A549 (cell line): ENCODE measurements at regions not wholly inside any gene's neighbourhood (a gene's known extent, or its start where the extent isn't known, plus 50 kb on each side); places are given as distances from the start of the nearest gene placed in this dataset.

Experiments
- ATAC-seq, 2 experiments: fragments of 200-7000 bp in 1 of 2; fragments of >200 bp in 1 of 2; cut with Nextera tagmentation in 1 of 2; cut with Tn5 transposase in 1 of 2; 3 replicates each; pipeline versions ENCODE4 v1.8.0 to v1.9.1; 2018 to 2020; ENCODE audit warnings: mild to moderate bottlenecking in 1 of 2, moderate library complexity in 1 of 2
- CTCF ChIA-PET: fragments of 300-600 bp; sonication (Branson Sonifier 250); formaldehyde crosslinking; extraction: SDS; loops from one replicate; lab custom pipeline; 2021; ENCODE audit warnings: antibody characterized with exemption, inconsistent platforms; lab: Yijun Ruan, JAX
- POLR2A ChIA-PET: fragments of 350-600 bp; formaldehyde crosslinking; extraction: SDS; loops from one replicate; lab custom pipeline; 2021; ENCODE audit warnings: antibody characterized with exemption, inconsistent platforms; lab: Yijun Ruan, JAX
- DNase-seq, 2 experiments: peaks; one replicate each; pipeline versions ENCODE4 v3.0.0 to v3.0.0-alpha.2; 2011 to 2016; ENCODE audit warnings: low read depth in 1 of 2, low spot score in 1 of 2
- FAIRE-seq: peaks from 2 replicates; lab custom pipeline; 2011; peaks lifted over from hg19 to GRCh38; lab: Jason Lieb, UNC
- H3K27ac ChIP-seq, 2 experiments: fragments of >200 bp; sonication (Bioruptor Twin); formaldehyde crosslinking; 3 replicates each; pipeline ENCODE4 v1.5.1; 2016 to 2017
- H3K4me1 ChIP-seq: fragments of >200 bp; sonication (Bioruptor Twin); formaldehyde crosslinking; 3 replicates; pipeline ENCODE4 v1.6.1; 2016
- H3K4me2 ChIP-seq: fragments of >200 bp; sonication (Bioruptor Twin); formaldehyde crosslinking; 3 replicates; pipeline ENCODE4 v1.6.1; 2016
- H3K4me3 ChIP-seq: fragments of >200 bp; sonication (Bioruptor Twin); formaldehyde crosslinking; 3 replicates; pipeline ENCODE4 v1.5.1; 2016
- H3K9me3 ChIP-seq: fragments of >200 bp; sonication (Bioruptor Twin); formaldehyde crosslinking; 3 replicates; pipeline ENCODE4 v1.6.1; 2016
- ATOH8 ChIP-seq: fragments of 250-450 bp; sonication (Bioruptor Pico); IDR thresholded peaks from 2 replicates; pipeline ENCODE4 v1.5.0; 2020; ENCODE audit warnings: low read depth, mild to moderate bottlenecking, moderate library complexity
- BCL3 ChIP-seq: fragments of >200 bp; sonication (Bioruptor Twin); formaldehyde crosslinking; IDR thresholded peaks from 3 replicates; pipeline ENCODE4 v1.6.1; 2016
- BHLHE40 ChIP-seq: IDR thresholded peaks from 2 replicates; pipeline ENCODE4 v1.6.1; 2012; ENCODE audit warnings: low read depth, low read length, inconsistent platforms
- E2F6 ChIP-seq: IDR thresholded peaks from 2 replicates; pipeline ENCODE4 v1.6.1; 2012; ENCODE audit warnings: low read depth, borderline replicate concordance
- EHF ChIP-seq: fragments of 250-450 bp; sonication (Bioruptor Pico); IDR thresholded peaks from 2 replicates; pipeline ENCODE4 v1.5.0; 2020; ENCODE audit warnings: mild to moderate bottlenecking
- ELK1 ChIP-seq: fragments of 150-350 bp; IDR thresholded peaks from 2 replicates; pipeline ENCODE4 v1.6.1; 2014; ENCODE audit warnings: low read depth, mild to moderate bottlenecking, low read length
- ESRRA ChIP-seq: fragments of 150-350 bp; IDR thresholded peaks from 2 replicates; pipeline ENCODE4 v1.6.1; 2014; ENCODE audit warnings: mild to moderate bottlenecking, low read length, borderline replicate concordance
- FOXS1 ChIP-seq: fragments of 250-450 bp; sonication (Bioruptor Pico); IDR thresholded peaks from 2 replicates; pipeline ENCODE4 v1.5.0; 2020; ENCODE audit warnings: mild to moderate bottlenecking, moderate library complexity
- HEYL ChIP-seq: fragments of 250-450 bp; sonication (Bioruptor Pico); IDR thresholded peaks from 2 replicates; pipeline ENCODE4 v1.8.0; 2021; ENCODE audit warnings: mild to moderate bottlenecking, moderate library complexity
- HMGXB4 ChIP-seq: fragments of 250-450 bp; sonication (Bioruptor Pico); IDR thresholded peaks from 2 replicates; pipeline ENCODE4 v1.5.0; 2021; ENCODE audit warnings: mild to moderate bottlenecking, moderate library complexity, borderline replicate concordance
- HOXB13 ChIP-seq: fragments of 250-450 bp; sonication (Bioruptor Pico); IDR thresholded peaks from 2 replicates; pipeline ENCODE4 v1.5.0; 2020; ENCODE audit warnings: low read depth, mild to moderate bottlenecking, moderate library complexity
- HOXB5 ChIP-seq: fragments of 250-450 bp; sonication (Bioruptor Pico); IDR thresholded peaks from 2 replicates; pipeline ENCODE4 v1.5.0; 2020; ENCODE audit warnings: mild to moderate bottlenecking, moderate library complexity
- KDM1A ChIP-seq: fragments of 200-600 bp; sonication (generic); IDR thresholded peaks from 2 replicates; pipeline ENCODE4 v1.6.1; 2016; ENCODE audit warnings: low read depth, mild to moderate bottlenecking
- MAFK ChIP-seq: fragments of 450-650 bp; IDR thresholded peaks from 2 replicates; pipeline ENCODE4 v1.6.1; 2014; ENCODE audit not compliant: partially characterized antibody
- NFE2L2 ChIP-seq: fragments of 150-350 bp; conservative IDR thresholded peaks from 2 replicates; pipeline ENCODE4 v1.6.1; 2014; ENCODE audit warnings: low read length
- NPAS2 ChIP-seq: fragments of 250-450 bp; sonication (Bioruptor Pico); IDR thresholded peaks from 2 replicates; pipeline ENCODE4 v1.8.0; 2022; ENCODE audit warnings: mild to moderate bottlenecking, moderate library complexity, borderline replicate concordance
- NR3C1 ChIP-seq: fragments of >200 bp; sonication (Bioruptor Twin); formaldehyde crosslinking; IDR thresholded peaks from 3 replicates; pipeline ENCODE4 v1.6.1; 2017
- PHF8 ChIP-seq: fragments of 200-600 bp; sonication (generic); IDR thresholded peaks from 2 replicates; pipeline ENCODE4 v1.6.1; 2016; ENCODE audit warnings: low read depth, mild to moderate bottlenecking, antibody characterized with exemption, moderate library complexity, borderline replicate concordance
- POLR2A ChIP-seq: IDR thresholded peaks from 2 replicates; pipeline ENCODE4 v1.6.1; 2012; ENCODE audit warnings: mild to moderate bottlenecking, low read length
- RAD21 ChIP-seq, 2 experiments: fragments of >200 bp in 1 of 2; sonication (Bioruptor Twin) in 1 of 2; formaldehyde crosslinking in 1 of 2; IDR thresholded peaks in 1 of 2; conservative IDR thresholded peaks in 1 of 2; 2 replicates in 1 of 2; 3 replicates in 1 of 2; pipeline ENCODE4 v1.6.1; 2012 to 2018; ENCODE audit warnings: inconsistent platforms in 1 of 2
- RARB ChIP-seq: fragments of 250-450 bp; sonication (Bioruptor Pico); IDR thresholded peaks from 2 replicates; pipeline ENCODE4 v1.8.0; 2021; ENCODE audit warnings: mild to moderate bottlenecking, moderate library complexity
- RCOR1 ChIP-seq: fragments of 150-350 bp; IDR thresholded peaks from 2 replicates; pipeline ENCODE4 v1.6.1; 2014; ENCODE audit warnings: antibody characterized with exemption, low read length, low read depth
- RNF2 ChIP-seq: fragments of 200-600 bp; sonication (generic); IDR thresholded peaks from 2 replicates; pipeline ENCODE4 v1.6.1; 2016; ENCODE audit warnings: low read depth, mild to moderate bottlenecking, antibody characterized with exemption, moderate library complexity, borderline replicate concordance
- TFCP2L1 ChIP-seq: fragments of 250-450 bp; sonication (Bioruptor Pico); IDR thresholded peaks from 2 replicates; pipeline ENCODE4 v1.5.0; 2021; ENCODE audit warnings: mild to moderate bottlenecking
- TP53 ChIP-seq: fragments of 250-450 bp; sonication (Bioruptor Pico); IDR thresholded peaks from 2 replicates; pipeline ENCODE4 v1.5.0; 2021; ENCODE audit warnings: mild to moderate bottlenecking, moderate library complexity
- ZNF302 ChIP-seq: fragments of 250-450 bp; sonication (Bioruptor Pico); IDR thresholded peaks from 2 replicates; pipeline ENCODE4 v1.9.0; 2021; ENCODE audit warnings: inconsistent platforms, mild to moderate bottlenecking, moderate library complexity
- ZSCAN20 ChIP-seq: fragments of 250-450 bp; sonication (Bioruptor Pico); IDR thresholded peaks from 2 replicates; pipeline ENCODE4 v1.8.0; 2022; ENCODE audit warnings: mild to moderate bottlenecking, moderate library complexity
- WGBS: methylation state at CpG from one replicate; pipeline ENCODE4 v1.1.6; 2017; ENCODE audit errors: missing lambda C conversion rate; 5-methylcytosine and 5-hydroxymethylcytosine counted together

- no peak for FAIRE-seq
- Histone ChIP-seq H3K9me3 (no peaks in the 10 kb centered on the region), H3K4me2 (no peak overlapping the region), H3K4me1 (no peaks in the 10 kb centered on the region), H3K4me3 (no peak overlapping the region), H3K27ac (no peak overlapping the region)
- ChIA-PET POLR2A (no interaction called here), CTCF (no interaction called here)
- WGBS, result 0% methylated on average over 1 of the region's 1 CpG
- no peak for ATAC-seq
- no peak for TF ChIP-seq HOXB13 (CRISPR knock-in tag)
- no peak for TF ChIP-seq NFE2L2
- no peak for TF ChIP-seq KDM1A
- no peak for TF ChIP-seq RCOR1
- TF ChIP-seq ELK1, result no peak
- TF ChIP-seq HEYL (CRISPR knock-in tag), result no peak
- no peak for TF ChIP-seq HMGXB4 (CRISPR knock-in tag)
- TF ChIP-seq MAFK, result no peak
- no peak for TF ChIP-seq HOXB5
- TF ChIP-seq EHF, result no peak
- TF ChIP-seq E2F6, result no peak
- no peak for TF ChIP-seq RARB
- no peak for DNase-seq
These were observed 686.1 kb upstream of the RAB6C start for GRCh38 chr2:129293326-129293725.

- Histone ChIP-seq H3K4me3 (no peak overlapping the region), H3K4me2 (no peak overlapping the region), H3K27ac (no peak overlapping the region), H3K4me1 (no peaks in the 10 kb centered on the region), H3K9me3 (no peaks in the 10 kb centered on the region)
- TF ChIP-seq PHF8 (no peak), TP53 (CRISPR knock-in tag) (no peak), RAD21 (conservative IDR thresholded peaks at IDR 0.05 in 1 of 2, IDR thresholded peaks at IDR 0.05 in 1 of 2) (no peak), ZSCAN20 (CRISPR knock-in tag) (no peak), ESRRA (no peak), POLR2A (no peak), HOXB13 (CRISPR knock-in tag) (no peak), BHLHE40 (no peak), MAFK (no peak), ZNF302 (CRISPR knock-in tag) (no peak), NPAS2 (CRISPR knock-in tag) (no peak), HMGXB4 (CRISPR knock-in tag) (no peak), ATOH8 (CRISPR knock-in tag) (no peak), FOXS1 (CRISPR knock-in tag) (no peak), RNF2 (no peak), BCL3 (no peak), TFCP2L1 (CRISPR knock-in tag) (no peak), NR3C1 (no peak), HEYL (CRISPR knock-in tag) (no peak)
- ATAC-seq (no peak), DNase-seq (no peak), FAIRE-seq (no peak)
- ChIA-PET CTCF (no interaction called here), POLR2A (no interaction called here)
- WGBS, result 50% methylated on average over 4 of the region's 4 CpGs
These were observed 683.1 kb upstream of the RAB6C start for GRCh38 chr2:129296396-129296795.
